Peyer's patch (tissue), 4 donors: ENCODE measurements at regions not wholly inside any gene's neighbourhood (a gene's known extent, or its start where the extent isn't known, plus 50 kb on each side); places are given as distances from the start of the nearest gene placed in this dataset.

Experiments
- CTCF ChIP-seq, 6 experiments: fragments of 450-650 bp in 4 of 6; fragments of 200-600 bp in 2 of 6; sonication (generic) in 1 of 6; IDR thresholded peaks; one replicate each; pipeline ENCODE4 v1.5.1; 2017 to 2019; ENCODE audit warnings: antibody characterized with exemption in 6 of 6, mild to moderate bottlenecking in 3 of 6, moderate library complexity in 1 of 6
- POLR2A ChIP-seq, 2 donors: fragments of 450-650 bp; IDR thresholded peaks; one replicate each; pipeline ENCODE4 v1.5.1; 2017; ENCODE audit warnings: antibody characterized with exemption in 2 of 2, mild to moderate bottlenecking in 2 of 2, moderate library complexity in 2 of 2

DNA sequence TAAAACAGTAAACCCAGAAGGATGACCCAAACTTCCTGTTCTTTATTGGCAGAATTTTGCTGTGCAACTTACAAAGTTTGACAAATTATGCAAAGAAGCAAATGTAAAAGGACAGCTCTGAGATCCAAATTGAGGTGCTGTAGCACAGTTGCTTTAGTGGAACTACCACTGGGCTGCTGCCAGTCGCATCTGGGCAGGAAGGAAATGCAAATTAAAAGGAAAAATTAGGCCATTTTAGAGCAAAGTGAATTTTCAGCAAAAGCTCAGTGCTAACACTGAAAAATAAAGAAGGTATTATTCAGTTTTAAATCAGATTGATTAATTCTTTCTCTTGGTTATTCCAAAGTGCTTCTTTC, 104.5 kb downstream of the ZMAT3 start:
- TF ChIP-seq POLR2A (IDR thresholded peaks at IDR 0.05) (no peak), CTCF (IDR thresholded peaks at IDR 0.05) (no peak)
